ENCODE measurements at regions not wholly inside any gene's neighbourhood (a gene's known extent, or its start where the extent isn't known, plus 50 kb on each side); places are given as distances from the start of the nearest gene placed in this dataset.

DNA sequence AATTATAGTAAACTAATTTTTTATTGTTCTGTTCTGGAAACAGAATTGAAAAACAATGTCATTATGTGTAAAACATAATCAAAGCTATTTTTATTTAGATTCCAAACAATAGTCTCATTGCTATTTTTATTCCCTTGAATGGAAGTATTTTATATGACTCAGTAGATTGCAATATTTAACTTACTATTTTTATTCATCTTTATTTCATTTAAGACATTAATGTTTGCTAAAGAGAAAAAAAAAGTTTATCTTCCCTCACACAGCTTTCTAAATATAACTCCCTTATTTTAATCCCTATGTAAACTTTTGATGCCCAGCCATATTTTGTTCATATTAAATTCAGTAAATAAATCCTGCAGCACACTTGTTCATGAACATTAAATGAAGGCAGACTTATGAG lies 622.4 kb downstream of the SLC6A15 start:
- DNase-seq (ENCODE audit: low spot score), result no peak
- no peak for ATAC-seq (ENCODE audit: low FRiP score)
- no peak for TF ChIP-seq CTCF (IDR thresholded peaks at IDR 0.05)

- DNase-seq (ENCODE audit: low spot score) (no peak), ATAC-seq (ENCODE audit: low FRiP score) (no peak)
- TF ChIP-seq CTCF (IDR thresholded peaks at IDR 0.05), result no peak
Measured at GRCh38 chr12:84277986-84278385, 634.6 kb downstream of the SLC6A15 start.

DNA sequence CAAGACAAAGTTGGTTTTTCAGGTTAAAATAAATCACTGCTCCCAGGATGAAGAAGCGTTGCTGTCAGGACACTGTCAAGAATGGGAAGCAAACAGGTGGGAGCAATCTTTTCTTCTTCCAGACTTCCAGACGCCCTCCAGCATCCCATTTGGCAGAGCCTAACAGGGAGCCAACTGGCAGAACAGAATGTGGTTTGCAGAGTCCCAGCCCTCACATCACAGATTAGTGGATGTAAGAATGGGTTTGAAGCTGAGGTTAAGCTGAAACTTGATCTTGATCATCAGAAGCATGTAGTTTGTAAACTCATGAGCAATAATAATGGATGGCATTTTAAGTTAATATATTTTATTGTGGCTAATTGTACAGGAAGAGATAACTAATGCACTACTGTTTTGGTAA lies 636.4 kb downstream of the SLC6A15 start:
- DNase-seq (ENCODE audit: low spot score), result no peak
- ATAC-seq (ENCODE audit: low FRiP score), result no peak
- no peak for TF ChIP-seq CTCF (IDR thresholded peaks at IDR 0.05)

GRCh38 chr12:84272324-84272723 lies 640.3 kb downstream of the SLC6A15 start:
- DNase-seq (ENCODE audit: low spot score) (no peak), ATAC-seq (ENCODE audit: low FRiP score) (no peak)
- no peak for TF ChIP-seq CTCF (IDR thresholded peaks at IDR 0.05)

GRCh38 chr12:84270470-84271140 lies 642.0 kb downstream of the SLC6A15 start:
- DNase-seq (ENCODE audit: low spot score) (no peak), ATAC-seq (ENCODE audit: low FRiP score) (no peak)
- no peak for TF ChIP-seq CTCF (IDR thresholded peaks at IDR 0.05)

DNA sequence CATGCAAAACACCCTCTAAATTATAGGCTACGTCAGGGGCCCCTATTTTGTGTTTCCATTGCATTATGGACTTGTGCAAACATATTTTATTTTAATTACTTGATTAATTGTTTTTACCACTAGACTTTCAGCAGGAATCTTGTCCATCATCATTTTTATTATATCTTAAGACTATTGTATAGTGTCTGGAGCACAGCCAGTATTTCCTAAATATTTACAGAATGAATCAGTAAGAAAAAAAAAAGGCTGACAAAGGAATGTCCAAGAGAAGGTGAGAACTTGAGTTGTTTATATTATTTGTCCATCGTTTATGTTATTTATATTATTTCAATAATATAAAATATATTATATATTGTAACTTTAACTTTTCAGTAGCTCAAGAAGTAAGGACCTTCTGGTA lies 664.7 kb downstream of the SLC6A15 start:
- DNase-seq (ENCODE audit: low spot score), result no peak
- no peak for TF ChIP-seq CTCF (IDR thresholded peaks at IDR 0.05)
- ATAC-seq (ENCODE audit: low FRiP score), result no peak

GRCh38 chr12:84243686-84244085 lies 668.9 kb downstream of the SLC6A15 start:
- ATAC-seq (ENCODE audit: low FRiP score), result no peak
- no peak for DNase-seq (ENCODE audit: low spot score)
- no peak for TF ChIP-seq CTCF (IDR thresholded peaks at IDR 0.05)
